SH-SY5Y (cell line): ENCODE measurements at regions not wholly inside any gene's neighbourhood (a gene's known extent, or its start where the extent isn't known, plus 50 kb on each side); places are given as distances from the start of the nearest gene placed in this dataset.

Experiments
- GATA2 ChIP-seq: IDR thresholded peaks from 2 replicates; pipeline ENCODE4 v1.6.1; 2011; ENCODE audit warnings: mild to moderate bottlenecking, low read depth, low read length
- GATA3 ChIP-seq: IDR thresholded peaks from 2 replicates; pipeline ENCODE4 v1.6.1; 2011; ENCODE audit warnings: low read depth, mild to moderate bottlenecking, low read length, moderate library complexity

GRCh38 chr6:144401736-144402733 is 116.9 kb downstream of the UTRN start:
- TF ChIP-seq GATA3 (no peak), GATA2 (no peak)

- TF ChIP-seq GATA2 (no peak), GATA3 (no peak)
Observed at GRCh38 chr6:144402750-144403149, 117.6 kb downstream of the UTRN start.

GRCh38 chr6:144405163-144405562 is 120.0 kb downstream of the UTRN start:
- no peak for TF ChIP-seq GATA3
- no peak for TF ChIP-seq GATA2

- TF ChIP-seq GATA3: no peak
Observed at GRCh38 chr6:144406796-144407195, 121.7 kb downstream of the UTRN start.

- TF ChIP-seq GATA3: no peak
- TF ChIP-seq GATA2: no peak
Observed at GRCh38 chr6:144408161-144408560, 123.0 kb downstream of the UTRN start.

- TF ChIP-seq GATA2 (no peak), GATA3 (no peak)
Observed at GRCh38 chr6:144410059-144410458, 124.9 kb downstream of the UTRN start.

- TF ChIP-seq GATA2 (no peak), GATA3 (no peak)
Observed at GRCh38 chr6:144411531-144412165, 126.5 kb downstream of the UTRN start.

- no peak for TF ChIP-seq GATA2
- no peak for TF ChIP-seq GATA3
Observed at GRCh38 chr6:144413418-144413817, 128.3 kb downstream of the UTRN start.

GRCh38 chr6:144415014-144415413 is 129.9 kb downstream of the UTRN start:
- TF ChIP-seq GATA3 (no peak), GATA2 (no peak)

- TF ChIP-seq GATA2: no peak
Observed at GRCh38 chr6:144415835-144416237, 130.7 kb downstream of the UTRN start.

- TF ChIP-seq GATA2: no peak
- TF ChIP-seq GATA3: no peak
Observed at GRCh38 chr6:144416244-144416643, 131.1 kb downstream of the UTRN start.

GRCh38 chr6:144416773-144417172 is 131.6 kb downstream of the UTRN start:
- no peak for TF ChIP-seq GATA2
- TF ChIP-seq GATA3: no peak

GRCh38 chr6:144417681-144418080 is 132.5 kb downstream of the UTRN start:
- TF ChIP-seq GATA3 (no peak), GATA2 (no peak)

- TF ChIP-seq GATA3: no peak
- no peak for TF ChIP-seq GATA2
Observed at GRCh38 chr6:144418959-144419545, 133.9 kb downstream of the UTRN start.

GRCh38 chr6:144423167-144423566 is 138.0 kb downstream of the UTRN start:
- no peak for TF ChIP-seq GATA3
- no peak for TF ChIP-seq GATA2

- TF ChIP-seq GATA3 (no peak), GATA2 (no peak)
Observed at GRCh38 chr6:144429753-144430152, 144.6 kb downstream of the UTRN start.
